GM12878 (cell line): ENCODE measurements at regions not wholly inside any gene's neighbourhood (a gene's known extent, or its start where the extent isn't known, plus 50 kb on each side); places are given as distances from the start of the nearest gene placed in this dataset.

ENCODE experiments used
- ATAC-seq: fragments of 200-7000 bp; cut with Tn5 transposase; 3 replicates; pipeline ENCODE4 v1.9.1; 2020; ENCODE audit warnings: mild to moderate bottlenecking, moderate library complexity
- BruUV-seq: library from RNA; stranded (reverse); fragments of 400-500 nt; replicated peaks from 2 replicates; lab custom pipeline; 2021; lab: Mats Ljungman, UMichigan
- CTCF ChIA-PET: fragments of 300-600 bp; sonication (Branson Sonifier 250); formaldehyde crosslinking; extraction: SDS; loops from one replicate; lab custom pipeline; 2021; ENCODE audit warnings: inconsistent platforms; lab: Yijun Ruan, JAX
- POLR2A ChIA-PET: fragments of 350-600 bp; formaldehyde crosslinking; extraction: SDS; loops from one replicate; lab custom pipeline; 2021; ENCODE audit warnings: inconsistent platforms; lab: Charles Lee
- RAD21 ChIA-PET: fragments of 300-600 bp; sonication (Branson Sonifier 250); formaldehyde crosslinking; loops from one replicate; lab custom pipeline; 2023; ENCODE audit warnings: antibody characterized with exemption; ENCODE audit not compliant: unreplicated experiment; lab: Charles Lee
- SMC1A ChIA-PET: fragments of 300-600 bp; sonication (Branson Sonifier 250); formaldehyde crosslinking; loops from one replicate; lab custom pipeline; 2023; ENCODE audit not compliant: unreplicated experiment, uncharacterized antibody; lab: Charles Lee
- DNase-seq: peaks from one replicate; pipeline ENCODE4 v3.0.0-alpha.2; 2011; ENCODE audit warnings: low read depth, low spot score
- FAIRE-seq: peaks from 3 replicates; lab custom pipeline; 2011; peaks lifted over from hg19 to GRCh38; lab: Jason Lieb, UNC
- H2AFZ ChIP-seq: 2 replicates; pipeline ENCODE4 v1.6.0; 2011; ENCODE audit warnings: low read depth, low read length, control low read depth; ENCODE audit not compliant: control insufficient read depth
- H3K27ac ChIP-seq: 2 replicates; pipeline ENCODE4 v1.5.1; 2011; ENCODE audit warnings: control low read depth; ENCODE audit not compliant: control insufficient read depth, insufficient read depth
- H3K27me3 ChIP-seq, 2 experiments: replicated peaks in 1 of 2; 2 replicates each; pipeline versions ENCODE4 v1.6.0 to v1.6.1; 2011; ENCODE audit warnings: low read length in 1 of 2; ENCODE audit not compliant: control insufficient read depth in 2 of 2, insufficient read depth in 2 of 2
- H3K36me3 ChIP-seq, 2 experiments: 2 replicates each; pipeline ENCODE4 v1.5.1; 2011; ENCODE audit warnings: low read length in 1 of 2; ENCODE audit not compliant: control insufficient read depth in 2 of 2, insufficient read depth in 2 of 2
- H3K4me1 ChIP-seq: 2 replicates; pipeline ENCODE4 v1.6.1; 2011; ENCODE audit warnings: mild to moderate bottlenecking, low read length, moderate library complexity, mixed read lengths; ENCODE audit not compliant: control insufficient read depth, insufficient read depth
- H3K4me2 ChIP-seq: 2 replicates; pipeline ENCODE4 v1.6.0; 2011; ENCODE audit warnings: control low read depth; ENCODE audit not compliant: control insufficient read depth, insufficient read depth
- H3K4me3 ChIP-seq: fragments of 200-600 bp; sonication (generic); 2 replicates; pipeline ENCODE4 v1.5.1; 2016
- H3K79me2 ChIP-seq: 2 replicates; pipeline ENCODE4 v1.6.0; 2011; ENCODE audit warnings: low read length; ENCODE audit not compliant: control insufficient read depth, insufficient read depth
- H3K9ac ChIP-seq: 2 replicates; pipeline ENCODE4 v1.8.0; 2011; ENCODE audit warnings: low read length, control low read depth, mixed read lengths; ENCODE audit not compliant: control insufficient read depth, insufficient read depth
- H3K9me3 ChIP-seq: replicated peaks from 3 replicates; pipeline ENCODE4 v1.5.1; 2011; ENCODE audit warnings: mild to moderate bottlenecking, low read length; ENCODE audit not compliant: control insufficient read depth, insufficient read depth
- H4K20me1 ChIP-seq: 2 replicates; pipeline ENCODE4 v1.6.0; 2011; ENCODE audit not compliant: control insufficient read depth, insufficient read depth
- ASH2L ChIP-seq: fragments of 300-600, 200-600 bp; sonication (generic); IDR thresholded peaks from 2 replicates; pipeline ENCODE4 v1.6.1; 2017; ENCODE audit warnings: low read depth, mild to moderate bottlenecking, borderline replicate concordance
- BCL3 ChIP-seq: IDR thresholded peaks from 2 replicates; pipeline ENCODE4 v1.6.1; 2011; ENCODE audit warnings: borderline replicate concordance, low read depth, mild to moderate bottlenecking, moderate library complexity, low read length; ENCODE audit not compliant: insufficient read depth, poor library complexity, severe bottlenecking
- CBX3 ChIP-seq: fragments of 200-600 bp; sonication (generic); IDR thresholded peaks from 2 replicates; pipeline ENCODE4 v1.6.1; 2016; ENCODE audit warnings: low read depth, borderline replicate concordance
- CHD1 ChIP-seq: IDR thresholded peaks from 2 replicates; pipeline ENCODE4 v1.6.1; 2012; ENCODE audit warnings: low read depth, low read length, improper control_type of control experiment
- CHD2 ChIP-seq: IDR thresholded peaks from 2 replicates; pipeline ENCODE4 v1.6.1; 2011; ENCODE audit warnings: low read depth, low read length, improper control_type of control experiment, borderline replicate concordance
- CTCF ChIP-seq, 3 experiments: IDR thresholded peaks in 2 of 3; conservative IDR thresholded peaks in 1 of 3; 2 replicates each; pipeline ENCODE4 v1.5.1; 2011; ENCODE audit warnings: low read depth in 3 of 3, low read length in 3 of 3, mild to moderate bottlenecking in 3 of 3, control low read depth in 2 of 3, moderate library complexity in 2 of 3, inconsistent platforms in 1 of 3, mixed read lengths in 1 of 3; ENCODE audit not compliant: control insufficient read depth in 2 of 3, insufficient read depth in 1 of 3; ENCODE audit errors: extremely low read depth in 1 of 3
- EP300 ChIP-seq, 2 experiments: fragments of 150-350 bp in 1 of 2; IDR thresholded peaks; 2 replicates each; pipeline ENCODE4 v1.6.1; 2011 to 2012; ENCODE audit warnings: low read depth in 2 of 2, low read length in 2 of 2, borderline replicate concordance in 1 of 2, improper control_type of control experiment in 1 of 2, inconsistent platforms in 1 of 2; ENCODE audit not compliant: control insufficient read depth in 1 of 2
- NR2C1 ChIP-seq: fragments of 450-650 bp; IDR thresholded peaks from 2 replicates; pipeline ENCODE4 v1.6.1; 2017; ENCODE audit warnings: antibody characterized with exemption, mild to moderate bottlenecking, moderate library complexity
- PKNOX1 ChIP-seq: fragments of 450-650 bp; IDR thresholded peaks from 2 replicates; pipeline ENCODE4 v1.6.1; 2016; ENCODE audit warnings: mild to moderate bottlenecking
- RELA ChIP-seq: fragments of 450-650 bp; IDR thresholded peaks from 2 replicates; pipeline ENCODE4 v1.8.0; 2014; ENCODE audit warnings: borderline replicate concordance; ENCODE audit not compliant: partially characterized antibody
- REST ChIP-seq: IDR thresholded peaks from 2 replicates; pipeline ENCODE4 v1.6.1; 2012; ENCODE audit warnings: mild to moderate bottlenecking, low read depth, low read length
- TARDBP ChIP-seq: IDR thresholded peaks from 2 replicates; pipeline ENCODE4 v1.6.1; 2016; ENCODE audit warnings: borderline replicate concordance
- TBL1XR1 ChIP-seq: IDR thresholded peaks from 2 replicates; pipeline ENCODE4 v1.6.1; 2012; ENCODE audit warnings: low read depth, low read length, improper control_type of control experiment
- USF1 ChIP-seq: IDR thresholded peaks from 2 replicates; pipeline ENCODE4 v1.6.1; 2011; ENCODE audit warnings: borderline replicate concordance, low read depth, mild to moderate bottlenecking, moderate library complexity, mixed read lengths, low read length; ENCODE audit not compliant: insufficient read depth; ENCODE audit errors: extremely low read length
- WGBS: methylation state at CpG from one replicate; pipeline ENCODE4 v1.1.6; 2016; ENCODE audit warnings: low lambda C conversion rate; ENCODE audit not compliant: insufficient replicate concordance, insufficient coverage; ENCODE audit errors: missing lambda C conversion rate; 5-methylcytosine and 5-hydroxymethylcytosine counted together
- in situ Hi-C: fragments of 300-500 bp; cut with MboI; formaldehyde crosslinking; loops from 9 replicates; pipeline ENCODE4 v1.14.3; 2018; ENCODE audit warnings: mixed read lengths
- intact Hi-C: fragments of 100-400 bp; cut with micrococcal nuclease; formaldehyde crosslinking; loops from one replicate; pipeline ENCODE4 v1.14.2; 2022; ENCODE audit not compliant: unreplicated experiment

GRCh38 chr5:28823231-28823630, 1784.8 kb upstream of the CDH9 start:
- Histone ChIP-seq H4K20me1 (no peaks in the 10 kb centered on the region), H2AFZ (no peak overlapping the region), H3K36me3 (no peaks in the 10 kb centered on the region), H3K4me3 (no peak overlapping the region), H3K4me1 (no peaks in the 10 kb centered on the region), H3K27me3 (no peaks in the 10 kb centered on the region), H3K27ac (no peak overlapping the region), H3K9ac (no peak overlapping the region), H3K4me2 (no peak overlapping the region), H3K79me2 (no peaks in the 10 kb centered on the region), H3K9me3 (no peaks in the 10 kb centered on the region)
- no peak for DNase-seq
- in situ Hi-C loops: no loop called here
- no peak for ATAC-seq
- 17% methylated on average over 1 of the region's 1 CpG for WGBS
- CTCF ChIA-PET: no interaction called here
- intact Hi-C loops: no loop called here
- POLR2A ChIA-PET: no interaction called here
- FAIRE-seq: no peak
- RAD21 ChIA-PET: no interaction called here
- SMC1A ChIA-PET: no interaction called here
- no peak for TF ChIP-seq USF1
- no peak for TF ChIP-seq ASH2L
- TF ChIP-seq EP300 (IDR thresholded peaks at IDR 0.05; ENCODE audit: borderline replicate concordance in 1 of 2, control insufficient read depth in 1 of 2, low read depth in 2 of 2, low read length in 2 of 2): no peak
- TF ChIP-seq CHD1: no peak
- TF ChIP-seq REST: no peak
- TF ChIP-seq CTCF (IDR thresholded peaks at IDR 0.05 in 2 of 3, conservative IDR thresholded peaks at IDR 0.05 in 1 of 3; ENCODE audit: control insufficient read depth in 2 of 3, extremely low read depth in 1 of 3, insufficient read depth in 1 of 3, low read depth in 3 of 3, low read length in 3 of 3): no peak
- TF ChIP-seq RELA: no peak
- no peak for TF ChIP-seq CBX3
- TF ChIP-seq BCL3: no peak
- no peak for TF ChIP-seq PKNOX1
- TF ChIP-seq TBL1XR1: no peak
- no peak for TF ChIP-seq NR2C1
- TF ChIP-seq TARDBP: no peak
- no peak for TF ChIP-seq CHD2
- BruUV-seq: no TSS peak
